IMR-90 (cell line): ENCODE measurements at regions not wholly inside any gene's neighbourhood (a gene's known extent, or its start where the extent isn't known, plus 50 kb on each side); places are given as distances from the start of the nearest gene placed in this dataset.
A peak's percentile ranks its signal among the peaks of the same experiment; 100 is the strongest.

Source experiments
- ATAC-seq: fragments of 200-7000 bp; cut with Tn5 transposase; 2 replicates; pipeline ENCODE4 v1.9.1; 2020; ENCODE audit warnings: low read depth, mild to moderate bottlenecking, moderate library complexity
- BruUV-seq: library from RNA; stranded (reverse); fragments of 400-500 nt; replicated peaks from 2 replicates; lab custom pipeline; 2021; lab: Mats Ljungman, UMichigan
- CTCF ChIA-PET: fragments of 300-600 bp; formaldehyde crosslinking; extraction: SDS; loops from one replicate; lab custom pipeline; 2021; ENCODE audit warnings: antibody characterized with exemption; lab: Yijun Ruan, JAX
- POLR2A ChIA-PET: fragments of 300-600 bp; sonication (Branson Sonifier 250); formaldehyde crosslinking; loops from one replicate; lab custom pipeline; 2022; ENCODE audit warnings: antibody characterized with exemption; ENCODE audit not compliant: unreplicated experiment; lab: Charles Lee
- DNase-seq: peaks from one replicate; pipeline ENCODE4 v3.0.0; 2013
- H2AFZ ChIP-seq: replicated peaks from 2 replicates; pipeline ENCODE3; 2013; ENCODE audit warnings: low read length, mild to moderate bottlenecking; ENCODE audit not compliant: poor library complexity
- H2AK5ac ChIP-seq: 2 replicates; pipeline ENCODE4 v1.6.1; 2013; ENCODE audit warnings: low read depth, low read length, inconsistent platforms
- H2AK9ac ChIP-seq: replicated peaks from 2 replicates; pipeline ENCODE3; 2013; ENCODE audit warnings: mild to moderate bottlenecking, low read depth, low read length, moderate library complexity; ENCODE audit not compliant: poor library complexity
- H2BK120ac ChIP-seq: 2 replicates; pipeline ENCODE4 v1.6.1; 2013; ENCODE audit warnings: low read depth, low read length, inconsistent platforms
- H2BK15ac ChIP-seq: 3 replicates; pipeline ENCODE4 v1.6.1; 2013; ENCODE audit warnings: low read depth, low read length, inconsistent platforms
- H2BK20ac ChIP-seq: 2 replicates; pipeline ENCODE4 v1.6.1; 2013; ENCODE audit warnings: low read depth, mild to moderate bottlenecking, inconsistent platforms, low read length, moderate library complexity
- H2BK5ac ChIP-seq: 2 replicates; pipeline ENCODE4 v1.6.1; 2013; ENCODE audit warnings: mild to moderate bottlenecking, low read depth, low read length, inconsistent platforms; ENCODE audit not compliant: poor library complexity, severe bottlenecking
- H3K14ac ChIP-seq: replicated peaks from 2 replicates; pipeline ENCODE4 v1.6.1; 2013; ENCODE audit warnings: low read depth, low read length, inconsistent platforms
- H3K18ac ChIP-seq: 2 replicates; pipeline ENCODE4 v1.6.1; 2013; ENCODE audit warnings: low read depth, low read length, control low read depth
- H3K23ac ChIP-seq: 2 replicates; pipeline ENCODE4 v1.6.1; 2013; ENCODE audit warnings: low read depth, low read length, inconsistent platforms
- H3K27ac ChIP-seq: 2 replicates; pipeline ENCODE4 v1.5.1; 2013; ENCODE audit warnings: mild to moderate bottlenecking, control low read depth, low read length; ENCODE audit not compliant: insufficient read depth
- H3K27me3 ChIP-seq: 2 replicates; pipeline ENCODE4 v1.6.1; 2013; ENCODE audit warnings: low read length; ENCODE audit not compliant: control insufficient read depth, insufficient read depth
- H3K36me3 ChIP-seq: 2 replicates; pipeline ENCODE4 v1.6.1; 2013; ENCODE audit warnings: low read length, mixed read lengths; ENCODE audit not compliant: control insufficient read depth, insufficient read depth
- H3K4ac ChIP-seq: 2 replicates; pipeline ENCODE4 v1.6.1; 2013; ENCODE audit warnings: low read depth, low read length, inconsistent platforms
- H3K4me1 ChIP-seq: 2 replicates; pipeline ENCODE4 v1.6.1; 2013; ENCODE audit warnings: low read length, mixed read lengths; ENCODE audit not compliant: control insufficient read depth, insufficient read depth
- H3K4me2 ChIP-seq: 2 replicates; pipeline ENCODE4 v1.6.1; 2013; ENCODE audit warnings: low read depth, mild to moderate bottlenecking, control low read depth, low read length, moderate library complexity
- H3K4me3 ChIP-seq: 2 replicates; pipeline ENCODE4 v1.5.1; 2013; ENCODE audit warnings: low read depth, mild to moderate bottlenecking, control low read depth, low read length, moderate library complexity; ENCODE audit not compliant: insufficient read depth
- H3K56ac ChIP-seq: 2 replicates; pipeline ENCODE4 v1.6.1; 2013; ENCODE audit warnings: low read length, inconsistent platforms; ENCODE audit not compliant: insufficient read depth; ENCODE audit errors: extremely low read depth
- H3K79me1 ChIP-seq, 2 experiments: 2 replicates each; pipeline ENCODE4 v1.6.1; 2013; ENCODE audit warnings: low read length in 2 of 2, inconsistent platforms in 1 of 2, low read depth in 1 of 2
- H3K9ac ChIP-seq: 2 replicates; pipeline ENCODE4 v1.6.1; 2013; ENCODE audit warnings: low read depth, low read length, control low read depth
- H3K9me1 ChIP-seq: 2 replicates; pipeline ENCODE4 v1.6.1; 2013; ENCODE audit warnings: low read length, inconsistent platforms; ENCODE audit not compliant: insufficient read depth
- H3K9me3 ChIP-seq: 2 replicates; pipeline ENCODE4 v1.6.1; 2013; ENCODE audit warnings: low read length; ENCODE audit not compliant: control insufficient read depth, insufficient read depth
- H4K20me1 ChIP-seq: 2 replicates; pipeline ENCODE4 v1.6.1; 2013; ENCODE audit warnings: low read length, inconsistent platforms; ENCODE audit not compliant: insufficient read depth
- H4K5ac ChIP-seq: 2 replicates; pipeline ENCODE4 v1.6.1; 2013; ENCODE audit warnings: mild to moderate bottlenecking, low read depth, low read length, control low read depth
- H4K8ac ChIP-seq, 2 experiments: 2 replicates each; pipeline ENCODE4 v1.6.1; 2013; ENCODE audit warnings: low read depth in 2 of 2, low read length in 2 of 2, control low read depth in 1 of 2, inconsistent platforms in 1 of 2
- H4K91ac ChIP-seq: 2 replicates; pipeline ENCODE4 v1.6.1; 2013; ENCODE audit warnings: low read depth, low read length, inconsistent platforms; ENCODE audit not compliant: insufficient read depth
- NFE2L2 ChIP-seq: fragments of 150-350 bp; IDR thresholded peaks from 2 replicates; pipeline ENCODE4 v1.6.1; 2016; ENCODE audit warnings: low read depth, mild to moderate bottlenecking, low read length
- RAD21 ChIP-seq: IDR thresholded peaks from 2 replicates; pipeline ENCODE4 v1.6.1; 2012; ENCODE audit warnings: low read length, improper control_type of control experiment
- RFX5 ChIP-seq: IDR thresholded peaks from 2 replicates; pipeline ENCODE4 v1.8.0; 2012; ENCODE audit warnings: low read depth, mild to moderate bottlenecking, low read length, moderate library complexity
- WGBS, 2 experiments: methylation state at CpG; one replicate each; pipeline versions ENCODE4 v1.1.5 to v1.1.7; 2013; ENCODE audit warnings: missing lambda C conversion rate in 2 of 2; ENCODE audit not compliant: insufficient read length in 1 of 2; ENCODE audit errors: extremely low coverage in 2 of 2; 5-methylcytosine and 5-hydroxymethylcytosine counted together
- dilution Hi-C: fragments of 300-500 bp; cut with HindIII; formaldehyde crosslinking; loops from one replicate; pipeline ENCODE4 v1.14.3; 2018; ENCODE audit warnings: low sequenced_read_pairs; ENCODE audit not compliant: unreplicated experiment
- in situ Hi-C: fragments of 300-500 bp; cut with MboI; formaldehyde crosslinking; loops from 3 replicates; pipeline ENCODE4 v1.14.3; 2019; ENCODE audit warnings: low sequenced_read_pairs, inconsistent platforms, mixed read lengths
- intact Hi-C: fragments of 100-400 bp; cut with micrococcal nuclease; formaldehyde crosslinking; loops from 2 replicates; pipeline ENCODE4 v1.10.0; 2022
- TF ChIP-seq, protein P1 (sequence below): conservative IDR thresholded peaks from 2 replicates; pipeline ENCODE4 v1.5.1; 2012; ENCODE audit warnings: mild to moderate bottlenecking, low read depth, low read length, improper control_type of control experiment

GRCh38 chr13:53200498-53201453, 172.2 kb downstream of the OLFM4 start:
- Histone ChIP-seq H2AK5ac (no peak overlapping the region), H3K79me1 (no peaks in the 10 kb centered on the region), H4K91ac (no peak overlapping the region), H3K27me3 (no peaks in the 10 kb centered on the region), H4K20me1 (no peaks in the 10 kb centered on the region), H4K8ac (no peak overlapping the region), H3K9ac (no peak overlapping the region), H2BK20ac (no peak overlapping the region), H4K5ac (no peak overlapping the region), H3K4me2 (no peak overlapping the region), H2AK9ac (no peak overlapping the region), H2BK120ac (no peak overlapping the region), H3K23ac (no peak overlapping the region), H3K14ac (no peak overlapping the region), H3K56ac (no peak overlapping the region), H2BK5ac (no peak overlapping the region), H3K27ac (no peak overlapping the region), H3K18ac (no peak overlapping the region), H3K4ac (no peak overlapping the region), H3K36me3 (no peaks in the 10 kb centered on the region), H3K4me1 (no peaks in the 10 kb centered on the region), H2BK15ac (no peak overlapping the region), H2AFZ (no peak overlapping the region), H3K9me1 (no peaks in the 10 kb centered on the region), H3K9me3 (peaks cover 13% of the 10 kb centered on the region), H3K4me3 (no peak overlapping the region)
- CTCF ChIA-PET: no interaction called here
- BruUV-seq: no TSS peak
- DNase-seq (peak; percentile 1), ATAC-seq (peak; percentile 29; the same call in 1 of the 2 replicates)
- 24% methylated on average over 69 of the region's 121 CpGs; no CpG with 5 or more reads in 1 of the 2 experiments for WGBS, 2 experiments
- POLR2A ChIA-PET: no interaction called here
- TF ChIP-seq RFX5: no peak
- no peak for TF ChIP-seq NFE2L2
- TF ChIP-seq RAD21: peak; percentile 32; the same call in 1 of the 2 replicates
- TF ChIP-seq, protein P1, sequence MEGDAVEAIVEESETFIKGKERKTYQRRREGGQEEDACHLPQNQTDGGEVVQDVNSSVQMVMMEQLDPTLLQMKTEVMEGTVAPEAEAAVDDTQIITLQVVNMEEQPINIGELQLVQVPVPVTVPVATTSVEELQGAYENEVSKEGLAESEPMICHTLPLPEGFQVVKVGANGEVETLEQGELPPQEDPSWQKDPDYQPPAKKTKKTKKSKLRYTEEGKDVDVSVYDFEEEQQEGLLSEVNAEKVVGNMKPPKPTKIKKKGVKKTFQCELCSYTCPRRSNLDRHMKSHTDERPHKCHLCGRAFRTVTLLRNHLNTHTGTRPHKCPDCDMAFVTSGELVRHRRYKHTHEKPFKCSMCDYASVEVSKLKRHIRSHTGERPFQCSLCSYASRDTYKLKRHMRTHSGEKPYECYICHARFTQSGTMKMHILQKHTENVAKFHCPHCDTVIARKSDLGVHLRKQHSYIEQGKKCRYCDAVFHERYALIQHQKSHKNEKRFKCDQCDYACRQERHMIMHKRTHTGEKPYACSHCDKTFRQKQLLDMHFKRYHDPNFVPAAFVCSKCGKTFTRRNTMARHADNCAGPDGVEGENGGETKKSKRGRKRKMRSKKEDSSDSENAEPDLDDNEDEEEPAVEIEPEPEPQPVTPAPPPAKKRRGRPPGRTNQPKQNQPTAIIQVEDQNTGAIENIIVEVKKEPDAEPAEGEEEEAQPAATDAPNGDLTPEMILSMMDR: peak; percentile 46
- in situ Hi-C loops: no loop called here
- dilution Hi-C loops: no loop called here
- intact Hi-C loops: no loop called here
